RPMI8226 (cell line): ENCODE measurements at regions not wholly inside any gene's neighbourhood (a gene's known extent, or its start where the extent isn't known, plus 50 kb on each side); places are given as distances from the start of the nearest gene placed in this dataset.
"Not testable (repeated sequence)": the region's sequence is repeated elsewhere in the genome, so short reads cannot be mapped to it uniquely, and the experiment has no call there.

Source experiments
- DNase-seq: peaks from one replicate; pipeline ENCODE4 v3.0.0-alpha.2; 2015

GRCh38 chr3:22615790-22616189 lies 587.3 kb upstream of the UBE2E2 start:
- no peak for DNase-seq

GRCh38 chr3:22617372-22617771 lies 585.8 kb upstream of the UBE2E2 start:
- no peak for DNase-seq

GRCh38 chr3:22620498-22620897 lies 582.6 kb upstream of the UBE2E2 start:
- DNase-seq: no peak

- no peak for DNase-seq
Measured at GRCh38 chr3:22621205-22621809, 581.8 kb upstream of the UBE2E2 start.

GRCh38 chr3:22627993-22628499 lies 575.1 kb upstream of the UBE2E2 start:
- no peak for DNase-seq

GRCh38 chr3:22632536-22632935 lies 570.6 kb upstream of the UBE2E2 start:
- DNase-seq: no peak

GRCh38 chr3:22634433-22634832 lies 568.7 kb upstream of the UBE2E2 start:
- DNase-seq: no peak

- DNase-seq: no peak
Measured at GRCh38 chr3:22659651-22660475, 543.3 kb upstream of the UBE2E2 start.

- no peak for DNase-seq
Measured at GRCh38 chr3:22660606-22661005, 542.5 kb upstream of the UBE2E2 start.

GRCh38 chr3:22661121-22661700 lies 541.9 kb upstream of the UBE2E2 start:
- no peak for DNase-seq

- DNase-seq: no peak
Measured at GRCh38 chr3:22665528-22665927, 537.6 kb upstream of the UBE2E2 start.

GRCh38 chr3:22666736-22667135 lies 536.4 kb upstream of the UBE2E2 start:
- DNase-seq: no peak

GRCh38 chr3:22671848-22672247 lies 531.3 kb upstream of the UBE2E2 start:
- no peak for DNase-seq

- no peak for DNase-seq
Measured at GRCh38 chr3:22684739-22685138, 518.4 kb upstream of the UBE2E2 start.

- no peak for DNase-seq
Measured at GRCh38 chr3:22685597-22685996, 517.5 kb upstream of the UBE2E2 start.

GRCh38 chr3:22691407-22691806 lies 511.7 kb upstream of the UBE2E2 start:
- DNase-seq: no peak

- no peak for DNase-seq
Measured at GRCh38 chr3:22691856-22692628, 511.1 kb upstream of the UBE2E2 start.

- DNase-seq: no peak
Measured at GRCh38 chr3:22700876-22701275, 502.3 kb upstream of the UBE2E2 start.

GRCh38 chr3:22704166-22704565 lies 499.0 kb upstream of the UBE2E2 start:
- DNase-seq: no peak

GRCh38 chr3:22704571-22705354 lies 498.4 kb upstream of the UBE2E2 start:
- DNase-seq: no peak

- DNase-seq: not testable (repeated sequence)
Measured at GRCh38 chr3:22706922-22707321, 496.2 kb upstream of the UBE2E2 start.

GRCh38 chr3:22713936-22714335 lies 489.2 kb upstream of the UBE2E2 start:
- DNase-seq: no peak
